ENCODE measurements at regions not wholly inside any gene's neighbourhood (a gene's known extent, or its start where the extent isn't known, plus 50 kb on each side); places are given as distances from the start of the nearest gene placed in this dataset.

- POLR2A ChIA-PET (ENCODE audit: partially characterized antibody), result no interaction called here
- H3K4me3 Mint-ChIP-seq, result no peak overlapping the region
Observed at GRCh38 chr5:128877476-128877875, 87.8 kb upstream of the SLC27A6 start.

GRCh38 chr5:128881502-128882018 lies 83.7 kb upstream of the SLC27A6 start:
- no peaks in the 10 kb centered on the region for H3K36me3 ChIP-seq (ENCODE audit: insufficient read depth, low read length)
- Mint-ChIP-seq H3K9me3 (peaks cover 0 to 2% (median 0%) of the 10 kb centered on the region in 8 donors), H3K36me3 (no peaks in the 10 kb centered on the region), H3K27me3 (peaks cover 0 to 8% of the 10 kb centered on the region in 2 donors), H3K27ac (no peak overlapping the region), H3K4me3 (no peak overlapping the region), H3K4me1 (no peaks in the 10 kb centered on the region)
- no peaks in the 10 kb centered on the region for H3K4me1 ChIP-seq (ENCODE audit: insufficient read depth, low read length)
- H3K4me3 ChIP-seq (ENCODE audit: low read length in 2 of 2), result no peak overlapping the region
- no peaks in the 10 kb centered on the region for H3K9me3 ChIP-seq (ENCODE audit: control insufficient read depth in 1 of 2, low read length in 2 of 2)
- no peaks in the 10 kb centered on the region for H3K27me3 ChIP-seq (ENCODE audit: insufficient read depth, low read length)
- ChIA-PET CTCF (ENCODE audit: partially characterized antibody) (no interaction called here), POLR2A (ENCODE audit: partially characterized antibody) (no interaction called here)
- DNase-seq, result no peak
- intact Hi-C loops (cut with micrococcal nuclease), result no loop called here
- H3K27ac ChIP-seq (ENCODE audit: low read depth, low read length), result no peak overlapping the region

More at GRCh38 chr5:128877476-128877875, 87.8 kb upstream of the SLC27A6 start:
- Histone ChIP-seq H3K4me3 (ENCODE audit: low read length in 2 of 2) (no peak overlapping the region), H3K4me1 (ENCODE audit: insufficient read depth, low read length) (no peaks in the 10 kb centered on the region), H3K27me3 (ENCODE audit: insufficient read depth, low read length) (no peaks in the 10 kb centered on the region), H3K9me3 (ENCODE audit: control insufficient read depth in 1 of 2, low read length in 2 of 2) (no peaks in the 10 kb centered on the region), H3K36me3 (ENCODE audit: insufficient read depth, low read length) (no peaks in the 10 kb centered on the region), H3K27ac (ENCODE audit: low read depth, low read length) (no peak overlapping the region)
- intact Hi-C loops (cut with micrococcal nuclease), result no loop called here
- CTCF ChIA-PET (ENCODE audit: partially characterized antibody), result no interaction called here
- Mint-ChIP-seq H3K9me3 (no peaks in the 10 kb centered on the region), H3K36me3 (no peaks in the 10 kb centered on the region), H3K27ac (no peak overlapping the region), H3K4me1 (no peaks in the 10 kb centered on the region), H3K27me3 (peaks cover 0 to 4% of the 10 kb centered on the region in 2 donors)
- no peak for DNase-seq

- H3K4me3 Mint-ChIP-seq, result no peak overlapping the region
- DNase-seq, result no peak
- Histone ChIP-seq H3K9me3 (ENCODE audit: control insufficient read depth in 1 of 2, low read length in 2 of 2) (no peaks in the 10 kb centered on the region), H3K4me3 (ENCODE audit: low read length in 2 of 2) (no peak overlapping the region), H3K4me1 (ENCODE audit: insufficient read depth, low read length) (no peaks in the 10 kb centered on the region), H3K27me3 (ENCODE audit: insufficient read depth, low read length) (no peaks in the 10 kb centered on the region), H3K36me3 (ENCODE audit: insufficient read depth, low read length) (no peaks in the 10 kb centered on the region), H3K27ac (ENCODE audit: low read depth, low read length) (no peak overlapping the region)
- ChIA-PET POLR2A (ENCODE audit: partially characterized antibody) (no interaction called here), CTCF (ENCODE audit: partially characterized antibody) (no interaction called here)
- H3K27ac Mint-ChIP-seq, result no peak overlapping the region
- no peaks in the 10 kb centered on the region for H3K4me1 Mint-ChIP-seq
- H3K36me3 Mint-ChIP-seq, result no peaks in the 10 kb centered on the region
- intact Hi-C loops (cut with micrococcal nuclease), result no loop called here
- peaks cover 0 to 3% (median 0%) of the 10 kb centered on the region in 8 donors for H3K9me3 Mint-ChIP-seq
- H3K27me3 Mint-ChIP-seq, result peaks cover 0 to 4% of the 10 kb centered on the region in 2 donors
Observed at GRCh38 chr5:128885649-128886255, 79.5 kb upstream of the SLC27A6 start.

GRCh38 chr5:128895122-128895521 lies 70.2 kb upstream of the SLC27A6 start:
- no peaks in the 10 kb centered on the region for H3K36me3 Mint-ChIP-seq
- intact Hi-C loops (cut with micrococcal nuclease), result no loop called here
- no peak overlapping the region for H3K27ac Mint-ChIP-seq
- Histone ChIP-seq H3K27me3 (ENCODE audit: insufficient read depth, low read length) (no peaks in the 10 kb centered on the region), H3K4me1 (ENCODE audit: insufficient read depth, low read length) (no peaks in the 10 kb centered on the region), H3K36me3 (ENCODE audit: insufficient read depth, low read length) (no peaks in the 10 kb centered on the region), H3K4me3 (ENCODE audit: low read length in 2 of 2) (no peak overlapping the region), H3K27ac (ENCODE audit: low read depth, low read length) (no peak overlapping the region), H3K9me3 (ENCODE audit: control insufficient read depth in 1 of 2, low read length in 2 of 2) (no peaks in the 10 kb centered on the region)
- H3K4me1 Mint-ChIP-seq, result no peaks in the 10 kb centered on the region
- CTCF ChIA-PET (ENCODE audit: partially characterized antibody), result no interaction called here
- H3K9me3 Mint-ChIP-seq, result peaks cover 0 to 2% (median 0%) of the 10 kb centered on the region in 8 donors
- H3K27me3 Mint-ChIP-seq, result peaks cover under 1 to 1% of the 10 kb centered on the region in 2 donors
- H3K4me3 Mint-ChIP-seq, result no peak overlapping the region
- DNase-seq, result no peak
- POLR2A ChIA-PET (ENCODE audit: partially characterized antibody), result no interaction called here

GRCh38 chr5:128896675-128897074 lies 68.6 kb upstream of the SLC27A6 start:
- H3K4me3 Mint-ChIP-seq, result no peak overlapping the region
- no peaks in the 10 kb centered on the region for H3K4me1 Mint-ChIP-seq
- no peaks in the 10 kb centered on the region for H3K36me3 ChIP-seq (ENCODE audit: insufficient read depth, low read length)
- DNase-seq, result no peak
- H3K9me3 ChIP-seq (ENCODE audit: control insufficient read depth in 1 of 2, low read length in 2 of 2), result no peaks in the 10 kb centered on the region
- no peaks in the 10 kb centered on the region for H3K27me3 ChIP-seq (ENCODE audit: insufficient read depth, low read length)
- no peak overlapping the region for H3K4me3 ChIP-seq (ENCODE audit: low read length in 2 of 2)
- no peak overlapping the region for H3K27ac ChIP-seq (ENCODE audit: low read depth, low read length)
- POLR2A ChIA-PET (ENCODE audit: partially characterized antibody), result no interaction called here
- H3K36me3 Mint-ChIP-seq, result no peaks in the 10 kb centered on the region
- peaks cover 1 to 2% of the 10 kb centered on the region in 2 donors for H3K27me3 Mint-ChIP-seq
- CTCF ChIA-PET (ENCODE audit: partially characterized antibody), result interaction anchor here (1.2 kb wide), 1 partner anchor 9 kb away, joined by 8 read pairs; no protein-coding TSS in a partner anchor
- peaks cover 0 to 2% (median 0%) of the 10 kb centered on the region in 8 donors for H3K9me3 Mint-ChIP-seq
- H3K4me1 ChIP-seq (ENCODE audit: insufficient read depth, low read length), result no peaks in the 10 kb centered on the region
- intact Hi-C loops (cut with micrococcal nuclease), result no loop called here
- no peak overlapping the region for H3K27ac Mint-ChIP-seq

- no peaks in the 10 kb centered on the region for H3K36me3 ChIP-seq (ENCODE audit: insufficient read depth, low read length)
- Mint-ChIP-seq H3K4me3 (no peak overlapping the region), H3K4me1 (no peaks in the 10 kb centered on the region), H3K36me3 (no peaks in the 10 kb centered on the region), H3K27ac (no peak overlapping the region), H3K9me3 (no peaks in the 10 kb centered on the region), H3K27me3 (peaks cover 0 to 2% of the 10 kb centered on the region in 2 donors)
- ChIA-PET POLR2A (ENCODE audit: partially characterized antibody) (no interaction called here), CTCF (ENCODE audit: partially characterized antibody) (no interaction called here)
- DNase-seq, result no peak
- H3K4me1 ChIP-seq (ENCODE audit: insufficient read depth, low read length), result no peaks in the 10 kb centered on the region
- H3K4me3 ChIP-seq (ENCODE audit: low read length in 2 of 2), result no peak overlapping the region
- H3K27ac ChIP-seq (ENCODE audit: low read depth, low read length), result no peak overlapping the region
- intact Hi-C loops (cut with micrococcal nuclease), result no loop called here
- H3K27me3 ChIP-seq (ENCODE audit: insufficient read depth, low read length), result no peaks in the 10 kb centered on the region
- H3K9me3 ChIP-seq (ENCODE audit: control insufficient read depth in 1 of 2, low read length in 2 of 2), result no peaks in the 10 kb centered on the region
Observed at GRCh38 chr5:128903550-128903949, 61.7 kb upstream of the SLC27A6 start.

- Mint-ChIP-seq H3K9me3 (no peaks in the 10 kb centered on the region), H3K36me3 (no peaks in the 10 kb centered on the region), H3K4me3 (no peak overlapping the region), H3K27me3 (peaks cover 0 to 2% of the 10 kb centered on the region in 2 donors), H3K27ac (no peak overlapping the region), H3K4me1 (no peaks in the 10 kb centered on the region)
- intact Hi-C loops (cut with micrococcal nuclease), result loop anchor here (1.0 to 2.0 kb wide), 5 partner anchors 189 to 947 kb away; partner anchors contain the start of gene ISOC1
- DNase-seq, result no peak
- Histone ChIP-seq H3K4me1 (ENCODE audit: insufficient read depth, low read length) (no peaks in the 10 kb centered on the region), H3K27me3 (ENCODE audit: insufficient read depth, low read length) (no peaks in the 10 kb centered on the region), H3K9me3 (ENCODE audit: control insufficient read depth in 1 of 2, low read length in 2 of 2) (no peaks in the 10 kb centered on the region), H3K4me3 (ENCODE audit: low read length in 2 of 2) (no peak overlapping the region), H3K36me3 (ENCODE audit: insufficient read depth, low read length) (no peaks in the 10 kb centered on the region), H3K27ac (ENCODE audit: low read depth, low read length) (no peak overlapping the region)
- ChIA-PET POLR2A (ENCODE audit: partially characterized antibody) (no interaction called here), CTCF (ENCODE audit: partially characterized antibody) (interaction anchor here (0.6 to 3.4 kb wide), 10 partner anchors 9 to 1015 kb away, joined by 3 to 28 read pairs (median 8); partner anchors contain the start of gene ISOC1)
Observed at GRCh38 chr5:128904805-128905567, 60.3 kb upstream of the SLC27A6 start.
